Caco-2 (cell line): ENCODE measurements at regions not wholly inside any gene's neighbourhood (a gene's known extent, or its start where the extent isn't known, plus 50 kb on each side); places are given as distances from the start of the nearest gene placed in this dataset.

ENCODE experiments used
- BruUV-seq: library from RNA; stranded (reverse); fragments of 400-500 nt; replicated peaks from 2 replicates; lab custom pipeline; 2021; lab: Mats Ljungman, UMichigan
- CTCF ChIA-PET: fragments of 300-600 bp; sonication (Branson Sonifier 250); formaldehyde crosslinking; loops from one replicate; lab custom pipeline; 2022; ENCODE audit warnings: antibody characterized with exemption; lab: Charles Lee
- POLR2A ChIA-PET: fragments of 300-600 bp; sonication (Branson Sonifier 250); formaldehyde crosslinking; loops from one replicate; lab custom pipeline; 2022; ENCODE audit warnings: antibody characterized with exemption; lab: Charles Lee
- DNase-seq, 2 experiments: peaks; one replicate each; pipeline versions ENCODE4 v3.0.0 to v3.0.0-alpha.2; 2020 to 2022
- H3K27me3 ChIP-seq: replicated peaks from 2 replicates; pipeline ENCODE4 v1.6.0; 2011; ENCODE audit warnings: low read length; ENCODE audit not compliant: control insufficient read depth, insufficient read depth
- H3K36me3 ChIP-seq: 2 replicates; pipeline ENCODE4 v1.5.1; 2011; ENCODE audit warnings: low read length; ENCODE audit not compliant: control insufficient read depth, insufficient read depth
- H3K4me1 ChIP-seq: fragments of 250-450 bp; sonication (Bioruptor Pico); 2 replicates; pipeline ENCODE4 v1.5.1; 2020; ENCODE audit warnings: mild to moderate bottlenecking
- H3K4me3 ChIP-seq: 2 replicates; pipeline ENCODE4 v1.5.1; 2011; ENCODE audit warnings: low read depth, mild to moderate bottlenecking, control low read depth, low read length
- H3K9me3 ChIP-seq: fragments of 250-450 bp; sonication (Bioruptor Pico); 2 replicates; pipeline ENCODE4 v1.5.1; 2020; ENCODE audit warnings: mild to moderate bottlenecking, moderate library complexity
- H3K27ac Mint-ChIP-seq: one replicate; pipeline ENCODE4 v1.8.0; 2022; ENCODE audit warnings: mixed read lengths; ENCODE audit not compliant: unreplicated experiment
- H3K27me3 Mint-ChIP-seq: one replicate; pipeline ENCODE4 v1.8.0; 2022; ENCODE audit warnings: mixed read lengths; ENCODE audit not compliant: insufficient read depth, unreplicated experiment
- H3K36me3 Mint-ChIP-seq: one replicate; pipeline ENCODE4 v1.8.0; 2022; ENCODE audit warnings: mild to moderate bottlenecking, mixed read lengths; ENCODE audit not compliant: insufficient read depth, unreplicated experiment
- H3K4me1 Mint-ChIP-seq: one replicate; pipeline ENCODE4 v1.8.0; 2022; ENCODE audit warnings: low read depth, mixed read lengths; ENCODE audit not compliant: unreplicated experiment
- H3K4me3 Mint-ChIP-seq: one replicate; pipeline ENCODE4 v1.8.0; 2022; ENCODE audit warnings: mild to moderate bottlenecking, moderate library complexity, mixed read lengths; ENCODE audit not compliant: unreplicated experiment
- H3K9me3 Mint-ChIP-seq: one replicate; pipeline ENCODE4 v1.8.0; 2022; ENCODE audit warnings: mixed read lengths; ENCODE audit not compliant: unreplicated experiment
- intact Hi-C: fragments of 100-400 bp; cut with micrococcal nuclease; formaldehyde crosslinking; loops from one replicate; pipeline ENCODE4 v1.10.0; 2022; ENCODE audit not compliant: unreplicated experiment
- TF ChIP-seq, protein P1 (sequence below), 2 experiments: fragments of 200-600 bp in 1 of 2; IDR thresholded peaks; 1 replicate in 1 of 2; 2 replicates in 1 of 2; pipeline versions ENCODE4 v1.5.1 to v1.8.0; 2011 to 2022; ENCODE audit warnings: antibody characterized with exemption in 1 of 2, control low read depth in 1 of 2, inconsistent platforms in 1 of 2, low read depth in 1 of 2, low read length in 1 of 2, mild to moderate bottlenecking in 1 of 2, moderate library complexity in 1 of 2; ENCODE audit not compliant: insufficient read depth in 1 of 2, severe bottlenecking in 1 of 2, unreplicated experiment in 1 of 2

DNA sequence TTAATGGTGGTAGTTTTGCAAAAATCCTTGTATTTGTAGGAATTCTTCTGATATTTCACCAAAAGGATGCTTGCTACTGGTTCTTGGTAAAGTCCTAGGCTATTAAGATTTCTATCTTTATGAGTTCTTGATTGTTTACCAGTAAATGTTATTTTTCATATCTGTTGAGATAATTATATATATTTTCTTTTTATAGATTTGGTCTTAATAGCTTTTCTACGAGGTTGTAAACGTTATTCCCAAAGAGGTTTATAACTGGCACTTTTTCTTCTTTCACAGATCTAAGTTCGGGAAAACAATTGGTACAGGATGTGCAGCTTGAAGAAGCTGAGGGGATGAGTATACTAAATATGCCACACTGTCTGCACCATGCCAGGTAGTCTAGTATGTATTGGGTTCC, 55.1 kb upstream of the HBS1L start:
- intact Hi-C loops, result no loop called here
- H3K36me3 Mint-ChIP-seq, result no peaks in the 10 kb centered on the region

DNA sequence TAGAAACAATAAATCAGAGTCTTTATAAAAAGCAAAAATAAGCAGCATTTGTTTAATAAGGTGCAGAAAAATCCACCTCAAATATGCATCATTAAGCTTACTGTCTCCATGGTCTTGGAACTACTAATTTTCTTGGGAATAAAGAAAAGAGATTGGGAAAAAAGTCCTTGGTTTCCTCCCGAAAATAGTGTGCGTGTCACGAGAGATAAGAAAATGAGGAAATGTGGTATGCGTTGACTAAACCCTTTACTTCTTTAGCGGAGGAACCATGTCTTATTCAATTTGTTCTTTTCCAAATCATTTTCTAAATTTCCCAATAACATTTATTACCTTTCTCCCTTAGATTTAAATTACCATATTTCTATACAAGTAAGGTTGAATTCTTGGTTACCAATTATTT, 54.1 kb upstream of the HBS1L start:
- no peak overlapping the region for H3K27ac Mint-ChIP-seq
- H3K9me3 Mint-ChIP-seq, result no peaks in the 10 kb centered on the region
- no peaks in the 10 kb centered on the region for H3K27me3 Mint-ChIP-seq
- Histone ChIP-seq H3K36me3 (no peaks in the 10 kb centered on the region), H3K27me3 (no peaks in the 10 kb centered on the region), H3K4me1 (no peaks in the 10 kb centered on the region), H3K4me3 (no peak overlapping the region), H3K9me3 (no peaks in the 10 kb centered on the region)
- no peaks in the 10 kb centered on the region for H3K36me3 Mint-ChIP-seq
- DNase-seq, result no peak
- intact Hi-C loops, result no loop called here
- TF ChIP-seq, protein P1, sequence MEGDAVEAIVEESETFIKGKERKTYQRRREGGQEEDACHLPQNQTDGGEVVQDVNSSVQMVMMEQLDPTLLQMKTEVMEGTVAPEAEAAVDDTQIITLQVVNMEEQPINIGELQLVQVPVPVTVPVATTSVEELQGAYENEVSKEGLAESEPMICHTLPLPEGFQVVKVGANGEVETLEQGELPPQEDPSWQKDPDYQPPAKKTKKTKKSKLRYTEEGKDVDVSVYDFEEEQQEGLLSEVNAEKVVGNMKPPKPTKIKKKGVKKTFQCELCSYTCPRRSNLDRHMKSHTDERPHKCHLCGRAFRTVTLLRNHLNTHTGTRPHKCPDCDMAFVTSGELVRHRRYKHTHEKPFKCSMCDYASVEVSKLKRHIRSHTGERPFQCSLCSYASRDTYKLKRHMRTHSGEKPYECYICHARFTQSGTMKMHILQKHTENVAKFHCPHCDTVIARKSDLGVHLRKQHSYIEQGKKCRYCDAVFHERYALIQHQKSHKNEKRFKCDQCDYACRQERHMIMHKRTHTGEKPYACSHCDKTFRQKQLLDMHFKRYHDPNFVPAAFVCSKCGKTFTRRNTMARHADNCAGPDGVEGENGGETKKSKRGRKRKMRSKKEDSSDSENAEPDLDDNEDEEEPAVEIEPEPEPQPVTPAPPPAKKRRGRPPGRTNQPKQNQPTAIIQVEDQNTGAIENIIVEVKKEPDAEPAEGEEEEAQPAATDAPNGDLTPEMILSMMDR (IDR thresholded peaks at IDR 0.05; ENCODE audit: insufficient read depth in 1 of 2, low read depth in 1 of 2, low read length in 1 of 2, severe bottlenecking in 1 of 2, unreplicated experiment in 1 of 2), result no peak
- no peak overlapping the region for H3K4me3 Mint-ChIP-seq
- ChIA-PET POLR2A (no interaction called here), CTCF (no interaction called here)
- H3K4me1 Mint-ChIP-seq, result peaks cover 10% of the 10 kb centered on the region
- no TSS peak for BruUV-seq

More for the DNA sequence above, 55.1 kb upstream of the HBS1L start:
- peaks cover 10% of the 10 kb centered on the region for H3K4me1 Mint-ChIP-seq
- no peaks in the 10 kb centered on the region for H3K9me3 ChIP-seq
- TF ChIP-seq, protein P1 (IDR thresholded peaks at IDR 0.05; ENCODE audit: insufficient read depth in 1 of 2, low read depth in 1 of 2, low read length in 1 of 2, severe bottlenecking in 1 of 2, unreplicated experiment in 1 of 2), result no peak
- BruUV-seq, result no TSS peak
- POLR2A ChIA-PET, result no interaction called here
- H3K4me1 ChIP-seq, result no peaks in the 10 kb centered on the region
- H3K27me3 Mint-ChIP-seq, result no peaks in the 10 kb centered on the region
- no peak overlapping the region for H3K4me3 Mint-ChIP-seq
- H3K36me3 ChIP-seq, result no peaks in the 10 kb centered on the region
- no peak overlapping the region for H3K27ac Mint-ChIP-seq
- DNase-seq, result no peak
- H3K27me3 ChIP-seq, result no peaks in the 10 kb centered on the region
- no peak overlapping the region for H3K4me3 ChIP-seq
- H3K9me3 Mint-ChIP-seq, result no peaks in the 10 kb centered on the region
- CTCF ChIA-PET, result no interaction called here

DNA sequence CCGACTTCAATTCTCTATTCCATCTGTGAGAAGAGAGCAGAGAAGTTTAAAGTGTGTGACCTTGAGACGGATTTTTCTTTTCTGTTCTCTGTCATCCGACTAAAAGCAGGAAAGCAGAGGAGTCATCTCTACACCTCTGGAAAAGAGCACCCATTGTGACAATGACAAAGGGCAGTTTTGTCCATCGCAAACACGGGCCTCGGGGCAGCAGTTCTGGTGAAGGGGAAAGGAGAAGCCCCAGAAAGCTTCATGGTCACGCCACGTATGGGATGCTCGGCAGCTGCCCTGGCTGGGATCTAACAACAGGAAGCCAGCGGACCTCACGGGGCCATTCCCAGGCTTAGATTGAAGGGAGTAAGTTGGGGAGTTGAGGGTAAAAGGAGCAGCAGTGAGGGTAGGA, 52.0 kb upstream of the HBS1L start:
- POLR2A ChIA-PET, result no interaction called here
- no peaks in the 10 kb centered on the region for H3K27me3 Mint-ChIP-seq
- CTCF ChIA-PET, result no interaction called here

More for the DNA sequence above, 52.0 kb upstream of the HBS1L start:
- Histone ChIP-seq H3K4me1 (no peaks in the 10 kb centered on the region), H3K36me3 (no peaks in the 10 kb centered on the region), H3K9me3 (no peaks in the 10 kb centered on the region), H3K27me3 (no peaks in the 10 kb centered on the region), H3K4me3 (no peak overlapping the region)
- BruUV-seq, result no TSS peak
- Mint-ChIP-seq H3K9me3 (no peaks in the 10 kb centered on the region), H3K4me3 (no peak overlapping the region), H3K27ac (no peak overlapping the region), H3K36me3 (no peaks in the 10 kb centered on the region), H3K4me1 (no peaks in the 10 kb centered on the region)
- no peak for DNase-seq
- intact Hi-C loops, result no loop called here
- TF ChIP-seq, protein P1 (IDR thresholded peaks at IDR 0.05; ENCODE audit: insufficient read depth in 1 of 2, low read depth in 1 of 2, low read length in 1 of 2, severe bottlenecking in 1 of 2, unreplicated experiment in 1 of 2), result no peak
